Omental fat pad (tissue), 3 donors: ENCODE measurements at regions not wholly inside any gene's neighbourhood (a gene's known extent, or its start where the extent isn't known, plus 50 kb on each side); places are given as distances from the start of the nearest gene placed in this dataset.

ENCODE experiments used
- ATAC-seq: fragments of 150-250 bp; one replicate; pipeline ENCODE4 v1.9.1; 2016; ENCODE audit warnings: mild to moderate bottlenecking, moderate library complexity; ENCODE audit not compliant: low FRiP score
- DNase-seq: peaks from one replicate; pipeline ENCODE4 v3.0.0-alpha.2; 2019; ENCODE audit warnings: low spot score
- TF ChIP-seq, protein P1 (sequence below), 3 donors: fragments of 450-650 bp; IDR thresholded peaks; one replicate each; pipeline ENCODE4 v1.5.1; 2016 to 2017; ENCODE audit warnings: antibody characterized with exemption in 3 of 3, mild to moderate bottlenecking in 3 of 3, moderate library complexity in 2 of 3

DNA sequence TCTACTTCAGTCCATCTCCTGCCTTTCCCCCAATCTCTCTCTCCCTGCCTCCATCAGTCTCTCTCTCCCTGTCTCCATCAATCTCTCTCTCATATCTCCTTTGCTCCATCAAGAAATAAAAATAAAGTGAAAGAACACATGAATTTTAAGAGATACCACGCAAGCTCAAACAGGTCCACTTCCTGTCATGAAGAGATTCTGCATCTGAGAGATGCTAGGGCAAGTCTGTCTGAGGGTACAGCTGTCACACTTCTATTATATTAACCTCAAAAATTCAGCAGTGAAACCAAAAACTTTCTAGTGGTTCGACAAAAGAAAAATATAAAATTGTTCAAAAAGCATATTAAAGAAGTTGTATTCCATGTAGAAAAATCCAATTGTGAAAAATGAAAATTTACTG, 296.8 kb upstream of the RSPO3 start:
- ATAC-seq = no peak
- TF ChIP-seq, protein P1, sequence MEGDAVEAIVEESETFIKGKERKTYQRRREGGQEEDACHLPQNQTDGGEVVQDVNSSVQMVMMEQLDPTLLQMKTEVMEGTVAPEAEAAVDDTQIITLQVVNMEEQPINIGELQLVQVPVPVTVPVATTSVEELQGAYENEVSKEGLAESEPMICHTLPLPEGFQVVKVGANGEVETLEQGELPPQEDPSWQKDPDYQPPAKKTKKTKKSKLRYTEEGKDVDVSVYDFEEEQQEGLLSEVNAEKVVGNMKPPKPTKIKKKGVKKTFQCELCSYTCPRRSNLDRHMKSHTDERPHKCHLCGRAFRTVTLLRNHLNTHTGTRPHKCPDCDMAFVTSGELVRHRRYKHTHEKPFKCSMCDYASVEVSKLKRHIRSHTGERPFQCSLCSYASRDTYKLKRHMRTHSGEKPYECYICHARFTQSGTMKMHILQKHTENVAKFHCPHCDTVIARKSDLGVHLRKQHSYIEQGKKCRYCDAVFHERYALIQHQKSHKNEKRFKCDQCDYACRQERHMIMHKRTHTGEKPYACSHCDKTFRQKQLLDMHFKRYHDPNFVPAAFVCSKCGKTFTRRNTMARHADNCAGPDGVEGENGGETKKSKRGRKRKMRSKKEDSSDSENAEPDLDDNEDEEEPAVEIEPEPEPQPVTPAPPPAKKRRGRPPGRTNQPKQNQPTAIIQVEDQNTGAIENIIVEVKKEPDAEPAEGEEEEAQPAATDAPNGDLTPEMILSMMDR (IDR thresholded peaks at IDR 0.05) = no peak

DNA sequence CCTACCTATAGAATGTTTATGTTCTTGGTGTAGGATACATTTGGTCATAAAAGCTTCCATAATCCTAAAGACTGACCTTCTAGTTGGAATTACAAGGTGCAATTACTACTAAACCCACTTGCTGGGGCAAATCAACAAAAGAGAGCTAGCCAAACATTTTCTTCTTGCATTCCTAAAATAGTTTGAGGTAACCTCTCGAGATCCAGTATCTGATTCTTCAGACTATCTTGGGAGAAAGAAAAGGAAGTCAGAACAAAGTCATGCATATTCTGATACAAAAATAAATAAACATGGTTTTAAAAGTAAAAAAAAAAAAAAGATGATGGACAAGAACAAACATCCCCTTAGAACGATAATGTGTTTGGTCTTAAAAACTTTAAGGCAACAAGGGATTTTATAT, 294.2 kb upstream of the RSPO3 start:
- TF ChIP-seq, protein P1 (IDR thresholded peaks at IDR 0.05) = no peak
- no peak for ATAC-seq
- DNase-seq = no peak

More for the DNA sequence above, 296.8 kb upstream of the RSPO3 start:
- no peak for DNase-seq

DNA sequence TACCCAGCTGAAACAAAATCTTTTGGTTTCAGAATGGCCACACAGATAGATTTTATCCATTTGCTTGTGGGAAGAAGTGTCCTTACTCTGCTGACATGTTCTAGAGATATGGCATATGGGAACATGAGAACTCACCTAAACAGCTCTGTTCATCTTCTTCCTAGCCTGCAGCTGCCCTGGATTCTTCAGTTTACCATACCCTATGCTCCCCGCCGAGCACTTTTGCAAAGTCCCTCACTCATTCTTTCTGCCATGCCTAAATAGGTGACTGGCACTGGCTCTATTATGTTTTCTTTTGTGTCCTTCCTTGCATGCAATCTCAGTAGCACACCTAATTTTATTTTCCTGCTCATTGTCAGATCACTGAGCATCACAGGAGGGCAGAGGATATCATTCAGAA, 293.7 kb upstream of the RSPO3 start:
- DNase-seq = no peak
- TF ChIP-seq, protein P1 (IDR thresholded peaks at IDR 0.05) = no peak
- no peak for ATAC-seq

DNA sequence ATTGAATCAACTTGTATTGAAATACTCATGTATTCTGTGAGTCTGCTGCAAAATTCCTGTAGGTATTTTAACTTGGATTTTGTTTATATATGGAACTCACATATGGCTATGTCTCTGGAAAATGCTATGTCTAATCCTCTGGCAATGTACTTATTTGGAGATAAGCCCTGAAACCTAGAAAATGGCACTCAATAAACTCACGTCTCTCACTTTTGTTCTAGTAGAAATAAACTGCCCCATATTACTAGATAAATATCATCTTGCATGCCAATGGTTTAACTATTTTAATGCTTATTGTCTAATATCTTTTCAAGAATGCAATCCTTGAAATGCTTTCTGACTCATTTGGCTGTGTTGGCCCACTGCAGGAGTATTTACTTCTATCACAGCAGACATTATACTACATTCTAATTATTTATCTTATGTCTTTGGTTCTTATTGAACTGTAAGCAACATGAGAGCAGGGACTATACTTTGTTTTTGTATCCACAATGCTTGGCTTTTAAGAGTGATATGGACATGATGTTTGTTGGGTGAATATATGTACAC, 292.2 kb upstream of the RSPO3 start:
- TF ChIP-seq, protein P1 (IDR thresholded peaks at IDR 0.05) = no peak
- DNase-seq (no peak), ATAC-seq (no peak)

DNA sequence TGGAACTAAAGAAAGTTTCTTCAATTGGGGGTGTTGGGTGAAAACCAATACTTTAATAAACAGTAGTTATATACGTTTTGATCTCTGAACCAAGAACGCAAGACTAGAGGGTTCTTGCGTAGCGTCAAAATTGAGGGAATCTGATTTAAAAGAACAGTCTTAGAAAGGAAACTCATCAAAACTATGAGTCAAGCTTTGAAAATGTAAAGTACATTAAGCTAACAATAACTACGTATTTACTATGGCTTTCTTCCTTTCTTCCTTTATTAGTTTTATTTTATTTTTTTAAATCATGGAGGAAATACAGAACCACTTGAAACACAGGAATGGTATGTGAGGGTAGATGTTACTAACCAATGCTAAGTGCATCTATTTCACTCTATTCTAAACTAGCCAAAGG, 287.0 kb upstream of the RSPO3 start:
- no peak for ATAC-seq
- TF ChIP-seq, protein P1 (IDR thresholded peaks at IDR 0.05) = no peak
- DNase-seq = no peak

DNA sequence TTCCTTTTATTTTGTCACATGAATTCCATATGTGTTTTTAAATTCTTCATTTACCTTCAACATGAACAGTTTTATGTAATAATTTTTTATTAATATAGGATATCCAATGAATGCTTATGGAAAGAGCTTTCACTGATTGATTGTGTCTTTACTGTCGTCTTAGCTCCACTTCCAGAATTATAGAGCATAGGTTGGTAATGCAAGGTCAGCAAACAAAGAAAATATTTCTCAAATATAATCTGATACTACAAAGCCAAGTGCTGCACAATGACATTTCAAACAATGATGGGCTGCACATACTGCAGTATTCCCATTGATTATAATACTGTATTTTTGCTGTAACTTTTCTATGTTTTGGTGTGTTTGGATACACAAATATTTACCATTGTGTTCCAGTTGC, 275.7 kb upstream of the RSPO3 start:
- TF ChIP-seq, protein P1 (IDR thresholded peaks at IDR 0.05) = no peak
- ATAC-seq (no peak), DNase-seq (no peak)

DNA sequence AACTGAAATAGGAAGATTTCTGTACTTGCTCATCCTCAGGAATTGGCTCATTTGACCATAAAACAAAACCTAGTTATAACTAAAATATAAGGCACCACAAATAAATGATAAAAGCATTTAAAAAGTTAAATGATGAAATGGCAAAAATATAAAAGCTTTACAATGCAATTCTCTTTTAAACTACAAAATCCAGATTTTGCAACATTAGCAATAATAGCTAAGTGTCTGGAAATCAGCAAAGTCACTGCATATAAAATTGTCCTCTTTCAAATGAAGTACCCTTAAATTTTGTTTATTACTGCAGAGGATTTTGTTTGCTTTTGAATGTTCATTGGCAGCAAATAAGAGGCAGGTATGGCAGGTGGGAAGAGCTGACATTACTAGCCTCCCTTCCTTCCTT, 270.4 kb upstream of the RSPO3 start:
- TF ChIP-seq, protein P1 (IDR thresholded peaks at IDR 0.05) = no peak
- no peak for ATAC-seq
- DNase-seq = no peak
